ENCODE measurements at regions not wholly inside any gene's neighbourhood (a gene's known extent, or its start where the extent isn't known, plus 50 kb on each side); places are given as distances from the start of the nearest gene placed in this dataset.
"Not testable (repeated sequence)": the region's sequence is repeated elsewhere in the genome, so short reads cannot be mapped to it uniquely, and the experiment has no call there.

- in situ Hi-C loops (cut with HindIII; ENCODE audit: low sequenced_read_pairs): no loop called here
- TF ChIP-seq CTCF (IDR thresholded peaks at IDR 0.05; ENCODE audit: low read depth, low read length): no peak
- DNase-seq (ENCODE audit: low read depth, low spot score): no peak
- no peak overlapping the region for H3K4me3 ChIP-seq (ENCODE audit: low read depth, low read length)
These were observed 292.2 kb upstream of the ATXN7L3B start for GRCh38 chr12:74245458-74245857.

GRCh38 chr12:74250891-74251290 lies 286.7 kb upstream of the ATXN7L3B start:
- DNase-seq (ENCODE audit: low read depth, low spot score): no peak
- no peak overlapping the region for H3K4me3 ChIP-seq (ENCODE audit: low read depth, low read length)
- in situ Hi-C loops (cut with HindIII; ENCODE audit: low sequenced_read_pairs): no loop called here
- TF ChIP-seq CTCF (IDR thresholded peaks at IDR 0.05; ENCODE audit: low read depth, low read length): no peak

GRCh38 chr12:74253826-74254225 lies 283.8 kb upstream of the ATXN7L3B start:
- H3K4me3 ChIP-seq (ENCODE audit: low read depth, low read length); DNase-seq (ENCODE audit: low read depth, low spot score); in situ Hi-C loops (cut with HindIII; ENCODE audit: low sequenced_read_pairs): not testable (repeated sequence)

- H3K4me3 ChIP-seq (ENCODE audit: low read depth, low read length): no peak overlapping the region
- DNase-seq (ENCODE audit: low read depth, low spot score): no peak
- no peak for TF ChIP-seq CTCF (IDR thresholded peaks at IDR 0.05; ENCODE audit: low read depth, low read length)
- in situ Hi-C loops (cut with HindIII; ENCODE audit: low sequenced_read_pairs): no loop called here
These were observed 282.9 kb upstream of the ATXN7L3B start for GRCh38 chr12:74254784-74255183.

- no peak for TF ChIP-seq CTCF (IDR thresholded peaks at IDR 0.05; ENCODE audit: low read depth, low read length)
- in situ Hi-C loops (cut with HindIII; ENCODE audit: low sequenced_read_pairs): no loop called here
- no peak overlapping the region for H3K4me3 ChIP-seq (ENCODE audit: low read depth, low read length)
- no peak for DNase-seq (ENCODE audit: low read depth, low spot score)
These were observed 278.4 kb upstream of the ATXN7L3B start for GRCh38 chr12:74259199-74259598.

- DNase-seq (ENCODE audit: low read depth, low spot score): no peak
- in situ Hi-C loops (cut with HindIII; ENCODE audit: low sequenced_read_pairs): no loop called here
- H3K4me3 ChIP-seq (ENCODE audit: low read depth, low read length): no peak overlapping the region
- no peak for TF ChIP-seq CTCF (IDR thresholded peaks at IDR 0.05; ENCODE audit: low read depth, low read length)
These were observed 272.9 kb upstream of the ATXN7L3B start for GRCh38 chr12:74264692-74265091.

GRCh38 chr12:74269355-74269754 lies 268.3 kb upstream of the ATXN7L3B start:
- H3K4me3 ChIP-seq (ENCODE audit: low read depth, low read length); DNase-seq (ENCODE audit: low read depth, low spot score); in situ Hi-C loops (cut with HindIII; ENCODE audit: low sequenced_read_pairs): not testable (repeated sequence)

GRCh38 chr12:74280156-74280655 lies 257.4 kb upstream of the ATXN7L3B start:
- no peak overlapping the region for H3K4me3 ChIP-seq (ENCODE audit: low read depth, low read length)
- no peak for TF ChIP-seq CTCF (IDR thresholded peaks at IDR 0.05; ENCODE audit: low read depth, low read length)
- no peak for DNase-seq (ENCODE audit: low read depth, low spot score)
- in situ Hi-C loops (cut with HindIII; ENCODE audit: low sequenced_read_pairs): no loop called here

GRCh38 chr12:74281401-74282180 lies 256.0 kb upstream of the ATXN7L3B start:
- H3K4me3 ChIP-seq (ENCODE audit: low read depth, low read length); in situ Hi-C loops (cut with HindIII; ENCODE audit: low sequenced_read_pairs): not testable (repeated sequence)

More at GRCh38 chr12:74281401-74282180, 256.0 kb upstream of the ATXN7L3B start:
- not testable (repeated sequence) for DNase-seq (ENCODE audit: low read depth, low spot score)
